GM18909 (cell line): ENCODE measurements at regions not wholly inside any gene's neighbourhood (a gene's known extent, or its start where the extent isn't known, plus 50 kb on each side); places are given as distances from the start of the nearest gene placed in this dataset.
"Not testable (repeated sequence)": the region's sequence is repeated elsewhere in the genome, so short reads cannot be mapped to it uniquely, and the experiment has no call there.

Source experiments
- ATAC-seq: cut with Tn5 transposase; IDR thresholded peaks from one replicate; pipeline ENCODE4 v1.9.1; 2021; ENCODE audit warnings: mild to moderate bottlenecking; ENCODE audit not compliant: unreplicated experiment, poor library complexity

DNA sequence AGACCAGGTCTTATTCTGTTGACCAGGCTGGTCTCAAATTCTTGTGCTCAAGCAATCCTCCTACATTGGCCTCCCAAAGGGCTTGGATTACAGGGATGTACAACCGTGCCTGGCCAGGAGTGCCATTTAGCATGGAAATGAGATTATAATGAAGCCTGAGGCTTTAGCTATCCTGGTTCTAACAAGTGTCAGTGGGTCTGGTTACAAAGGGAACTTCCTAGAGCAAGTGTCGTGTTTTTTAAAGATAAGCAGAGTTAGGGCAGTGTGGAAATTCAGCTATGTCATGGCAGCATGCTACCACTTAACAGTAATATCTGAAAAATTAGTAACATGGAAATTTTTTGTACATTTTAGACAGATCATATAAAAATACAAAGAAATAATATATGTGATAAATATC, 339.3 kb upstream of the SPATA31A3 start:
- ATAC-seq, result not testable (repeated sequence)

- ATAC-seq, result not testable (repeated sequence)
Observed at GRCh38 chr9:67313409-67313808, 321.1 kb upstream of the SPATA31A3 start.

DNA sequence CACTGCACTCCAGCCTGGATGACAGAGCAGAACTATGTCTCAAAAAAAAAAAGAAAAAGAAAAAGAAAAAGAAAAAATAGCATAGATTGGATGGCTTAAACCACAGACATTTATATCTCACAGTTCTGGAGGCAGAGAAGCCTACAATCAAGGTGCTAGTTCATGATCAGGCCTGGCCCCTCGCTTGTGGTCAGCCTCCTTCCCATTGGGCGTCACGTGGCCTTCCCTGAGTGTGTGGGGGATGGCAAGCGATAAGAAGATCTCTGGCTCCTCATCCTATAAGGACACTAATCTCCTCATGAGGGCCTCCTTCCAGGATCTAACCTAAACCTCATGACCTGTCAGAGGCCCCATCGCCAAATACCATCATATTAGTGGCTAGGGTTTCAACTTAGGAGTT, 320.2 kb upstream of the SPATA31A3 start:
- ATAC-seq, result not testable (repeated sequence)

DNA sequence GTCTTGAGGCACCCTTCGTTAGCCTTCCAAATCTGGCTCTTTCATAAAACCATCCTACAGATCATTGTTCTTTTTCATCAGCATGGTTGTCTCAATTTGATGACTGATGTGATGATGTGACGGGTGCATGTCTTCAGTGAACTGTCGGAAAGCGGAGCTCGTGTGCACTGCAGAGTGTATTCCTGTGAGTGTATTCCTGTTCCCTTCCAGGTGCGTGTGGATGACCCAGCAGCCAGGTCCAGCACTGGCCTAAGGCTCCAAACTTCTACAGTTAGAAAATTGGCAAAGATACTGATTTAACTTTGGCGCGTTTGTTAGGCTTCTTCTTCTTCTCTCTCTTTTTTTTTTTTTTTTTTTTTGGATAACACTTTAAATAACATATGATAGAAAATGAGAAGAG, 314.8 kb upstream of the SPATA31A3 start:
- not testable (repeated sequence) for ATAC-seq

DNA sequence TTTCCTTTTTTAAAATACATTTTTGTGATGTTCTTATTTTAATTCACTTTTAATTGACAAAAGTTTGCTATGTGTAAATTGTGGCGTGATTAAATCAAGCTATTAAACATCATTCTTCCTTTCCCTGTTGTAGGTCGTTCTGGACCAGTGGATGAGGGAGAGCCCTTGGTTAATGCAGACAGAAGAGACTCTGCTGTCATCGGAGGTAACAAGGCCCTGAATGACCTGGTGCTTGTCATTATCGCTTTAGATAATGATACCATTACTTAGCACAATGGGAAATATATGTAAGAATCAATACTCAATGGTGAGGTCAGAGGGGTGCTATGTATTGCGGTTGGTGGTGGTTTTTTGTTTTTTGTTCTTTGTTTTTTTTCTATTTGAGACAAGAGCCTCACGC, 296.4 kb upstream of the SPATA31A3 start:
- not testable (repeated sequence) for ATAC-seq

- ATAC-seq, result not testable (repeated sequence)
Observed at GRCh38 chr9:67288117-67288735, 295.9 kb upstream of the SPATA31A3 start.

GRCh38 chr9:67284299-67284698, 291.9 kb upstream of the SPATA31A3 start:
- ATAC-seq, result not testable (repeated sequence)

DNA sequence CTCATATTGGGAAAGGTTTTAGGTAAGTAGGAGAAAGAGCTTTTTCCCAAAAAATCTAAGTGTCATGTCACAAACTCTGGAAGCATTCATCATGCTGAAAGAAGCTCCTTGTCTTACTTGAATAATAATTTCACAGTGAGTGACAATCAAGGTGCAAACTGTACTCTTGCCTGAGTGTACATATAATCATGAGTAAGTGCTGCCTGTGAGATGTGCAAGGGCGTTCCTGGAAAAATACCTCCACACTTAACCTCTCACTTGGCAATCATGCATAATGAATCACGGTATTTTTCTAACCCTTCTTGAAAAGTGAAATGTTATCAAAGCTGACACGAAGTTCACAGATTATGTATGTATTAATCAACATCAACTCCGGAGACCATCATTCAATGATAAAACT, 289.2 kb upstream of the SPATA31A3 start:
- ATAC-seq, result not testable (repeated sequence)

- not testable (repeated sequence) for ATAC-seq
Observed at GRCh38 chr9:67269692-67270091, 277.3 kb upstream of the SPATA31A3 start.

- not testable (repeated sequence) for ATAC-seq
Observed at GRCh38 chr9:67257894-67258293, 265.5 kb upstream of the SPATA31A3 start.

DNA sequence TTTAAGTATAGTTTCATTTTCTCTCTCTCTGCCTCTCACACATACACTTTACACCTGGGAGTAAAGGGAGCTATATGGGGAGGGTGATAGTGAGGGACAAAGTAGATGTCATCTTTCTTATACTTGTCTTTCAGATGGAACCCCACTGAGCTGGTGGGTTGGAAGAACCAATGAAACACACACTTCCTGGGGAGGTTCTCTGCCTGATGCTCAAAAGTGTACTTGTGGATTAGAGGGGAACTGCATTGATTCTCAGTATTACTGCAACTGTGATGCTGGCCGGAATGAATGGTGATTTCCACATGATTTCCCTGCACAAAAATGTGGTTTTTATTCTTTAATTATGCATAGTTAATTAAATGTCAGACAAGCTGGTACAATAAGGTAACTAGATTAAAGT, 256.6 kb upstream of the SPATA31A3 start:
- not testable (repeated sequence) for ATAC-seq

- ATAC-seq, result not testable (repeated sequence)
Observed at GRCh38 chr9:67212073-67212472, 219.7 kb upstream of the SPATA31A3 start.

- not testable (repeated sequence) for ATAC-seq
Observed at GRCh38 chr9:67210842-67211241, 218.5 kb upstream of the SPATA31A3 start.

GRCh38 chr9:67208831-67209437, 216.6 kb upstream of the SPATA31A3 start:
- not testable (repeated sequence) for ATAC-seq

DNA sequence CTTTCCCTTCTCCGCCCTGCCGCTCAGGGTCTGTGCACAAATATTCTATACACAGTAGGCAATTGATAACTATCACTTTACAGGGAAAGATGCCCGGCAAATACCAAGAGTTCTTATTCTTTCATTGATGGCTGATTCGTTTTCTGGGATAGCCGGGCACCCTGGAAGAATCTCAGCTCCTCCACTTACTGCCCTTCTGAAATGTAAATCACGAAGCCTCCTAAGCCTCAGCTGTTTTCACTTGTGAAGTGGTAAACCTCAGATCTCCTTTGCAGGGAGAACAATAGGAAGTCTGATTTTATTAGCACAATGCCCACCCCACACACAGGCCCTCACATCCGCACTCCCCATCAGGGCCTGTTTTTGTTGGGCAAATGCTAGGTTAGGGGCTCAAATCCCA, 203.8 kb upstream of the SPATA31A3 start:
- not testable (repeated sequence) for ATAC-seq

DNA sequence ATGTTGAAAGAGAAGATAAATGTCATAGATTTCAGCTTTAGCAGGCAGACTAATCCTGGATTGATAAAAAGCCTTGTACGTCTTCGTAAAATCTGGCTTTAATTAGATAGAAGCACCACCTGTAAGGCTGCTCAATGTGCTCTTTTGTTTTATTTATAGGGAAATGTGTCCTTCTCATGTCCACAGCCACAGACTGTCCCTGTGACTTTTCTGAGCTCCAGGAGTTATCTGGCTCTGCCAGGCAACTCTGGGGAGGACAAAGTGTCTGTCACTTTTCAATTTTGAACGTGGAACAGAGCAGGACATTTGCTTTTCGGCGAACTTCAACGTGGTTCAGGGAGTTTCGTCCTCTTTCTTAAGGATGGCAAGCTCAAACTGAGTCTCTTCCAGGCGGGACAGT, 203.0 kb upstream of the SPATA31A3 start:
- ATAC-seq, result not testable (repeated sequence)

- ATAC-seq, result not testable (repeated sequence)
Observed at GRCh38 chr9:67179185-67179584, 186.8 kb upstream of the SPATA31A3 start.

GRCh38 chr9:67175167-67175566, 182.8 kb upstream of the SPATA31A3 start:
- ATAC-seq, result not testable (repeated sequence)

DNA sequence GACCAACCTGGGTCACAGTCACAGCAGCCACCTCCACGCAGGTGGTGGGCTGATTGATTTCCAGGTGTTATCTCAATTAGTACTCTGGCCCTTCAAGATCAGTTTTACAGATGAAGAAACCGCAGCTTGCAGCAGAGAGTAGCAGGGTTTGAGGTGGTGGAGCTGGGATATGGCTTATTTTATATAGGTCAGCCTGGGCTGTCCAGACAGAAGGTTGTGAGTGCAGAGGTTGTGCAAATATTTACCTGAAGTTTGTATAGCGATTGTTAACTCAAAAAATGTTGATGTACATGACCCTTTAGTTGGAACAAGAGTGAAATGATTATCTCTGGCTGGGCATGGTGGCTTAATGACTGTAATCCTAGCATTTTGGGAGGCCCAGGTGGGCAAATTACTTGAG, 179.4 kb upstream of the SPATA31A3 start:
- not testable (repeated sequence) for ATAC-seq

GRCh38 chr9:67168530-67169157, 176.3 kb upstream of the SPATA31A3 start:
- ATAC-seq, result not testable (repeated sequence)

DNA sequence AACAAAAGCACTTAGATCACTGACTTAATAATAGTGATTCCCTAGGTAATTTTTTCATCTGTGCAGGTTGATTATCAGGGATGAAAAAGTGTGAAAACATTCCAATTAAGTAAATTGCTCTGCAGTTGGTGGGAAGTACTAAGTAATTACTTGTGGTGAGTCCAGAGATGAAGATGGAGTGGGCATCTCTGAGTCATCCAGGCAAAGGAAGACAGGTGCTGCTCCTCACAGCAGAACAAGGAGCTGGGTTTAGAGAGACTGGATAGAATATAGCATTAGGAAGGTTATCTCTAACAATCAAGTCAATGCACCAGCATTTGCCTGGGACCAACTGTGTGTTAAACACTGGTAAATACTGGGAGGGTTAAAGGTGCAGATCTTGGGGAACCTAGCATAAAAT, 174.0 kb upstream of the SPATA31A3 start:
- not testable (repeated sequence) for ATAC-seq
